GM21576 (cell line): ENCODE measurements at regions not wholly inside any gene's neighbourhood (a gene's known extent, or its start where the extent isn't known, plus 50 kb on each side); places are given as distances from the start of the nearest gene placed in this dataset.

Source experiments
- ATAC-seq: cut with Tn5 transposase; IDR thresholded peaks from one replicate; pipeline ENCODE4 v1.9.1; 2021; ENCODE audit warnings: mild to moderate bottlenecking, moderate library complexity; ENCODE audit not compliant: unreplicated experiment

DNA sequence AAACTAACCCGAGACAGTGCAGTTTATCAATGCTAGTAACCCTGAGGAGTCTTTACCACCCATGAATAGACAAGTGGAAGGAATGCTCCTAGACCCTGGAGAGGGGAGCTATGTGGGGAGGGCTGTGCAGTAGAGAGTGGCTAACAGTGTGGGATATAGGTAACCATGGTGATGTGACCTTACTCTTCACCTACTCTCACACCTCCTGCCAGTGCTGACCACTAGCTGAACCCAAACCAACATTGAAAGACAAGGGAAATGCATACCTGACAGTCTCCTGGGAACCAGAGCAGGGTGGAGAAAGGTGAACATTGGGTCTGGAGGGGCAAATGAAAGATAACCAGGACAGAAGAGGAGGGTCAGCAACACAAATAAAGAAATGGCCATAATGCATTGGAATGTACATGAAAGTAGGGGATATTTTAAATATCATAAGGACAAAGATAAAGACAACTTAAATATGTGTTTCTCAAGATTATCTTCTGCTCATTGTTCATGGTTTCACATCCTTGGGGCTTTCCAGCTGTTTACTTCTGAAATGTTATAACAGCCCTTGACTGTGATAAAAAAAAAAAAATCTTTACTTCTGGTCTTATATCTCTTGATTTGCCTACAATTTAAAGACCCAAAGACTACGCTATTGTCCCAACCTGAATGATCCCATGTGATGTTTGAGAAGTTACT lies 983.3 kb upstream of the TENM4 start:
- no peak for ATAC-seq

DNA sequence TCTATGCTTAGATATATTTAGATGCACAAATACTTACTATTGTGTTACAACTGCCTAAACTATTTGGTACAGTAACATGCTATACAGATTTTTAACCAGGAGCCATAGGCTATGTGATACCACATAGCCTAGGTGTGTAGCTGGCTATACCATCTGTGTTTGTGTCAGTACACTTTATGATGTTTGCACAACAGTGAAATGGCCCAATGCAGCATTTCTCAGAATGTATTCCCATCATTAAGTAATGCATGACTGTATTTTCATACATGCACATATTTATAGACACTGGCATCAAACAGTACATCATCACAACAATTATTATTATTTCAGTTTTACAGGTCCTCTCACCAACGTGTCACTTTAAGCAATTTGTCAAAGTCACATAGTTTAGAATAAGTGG lies 979.5 kb upstream of the TENM4 start:
- ATAC-seq: no peak

DNA sequence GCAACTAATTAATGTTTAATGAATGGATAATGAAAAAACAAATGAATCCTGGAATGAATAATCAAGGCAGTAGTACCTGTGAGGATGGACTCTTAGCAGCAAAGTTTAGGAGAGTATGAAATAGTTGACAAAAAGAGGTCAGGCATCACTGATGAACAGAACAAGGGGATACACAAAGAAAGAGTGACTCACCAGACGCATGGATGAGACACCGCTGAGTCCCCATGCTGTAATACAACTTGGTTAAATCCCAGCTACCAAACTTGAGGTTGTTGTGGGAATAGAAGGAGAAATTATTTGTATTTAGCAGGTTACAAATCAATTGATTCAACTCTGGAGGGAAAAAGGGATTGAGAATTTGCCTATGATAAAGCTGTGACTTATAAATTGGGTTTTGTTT lies 976.9 kb upstream of the TENM4 start:
- no peak for ATAC-seq

DNA sequence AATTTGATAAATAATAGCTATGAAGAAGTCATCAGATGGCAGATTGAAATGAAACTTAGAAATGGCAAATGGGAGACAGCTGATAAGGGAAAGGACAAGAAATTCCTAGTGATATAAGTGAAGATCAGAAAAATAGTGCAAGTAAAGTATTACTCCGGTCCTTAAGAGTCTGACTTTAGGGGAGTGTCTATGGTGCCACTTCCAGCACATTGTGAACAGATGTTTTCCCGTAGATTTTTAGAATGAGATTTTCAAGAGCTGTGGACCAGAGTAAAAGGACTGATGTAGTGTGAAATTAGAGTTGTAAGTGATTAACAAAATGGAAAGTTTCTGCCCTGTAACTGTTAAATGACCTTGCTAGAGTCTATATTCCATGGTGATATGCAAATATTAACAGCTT lies 974.8 kb upstream of the TENM4 start:
- ATAC-seq: no peak

DNA sequence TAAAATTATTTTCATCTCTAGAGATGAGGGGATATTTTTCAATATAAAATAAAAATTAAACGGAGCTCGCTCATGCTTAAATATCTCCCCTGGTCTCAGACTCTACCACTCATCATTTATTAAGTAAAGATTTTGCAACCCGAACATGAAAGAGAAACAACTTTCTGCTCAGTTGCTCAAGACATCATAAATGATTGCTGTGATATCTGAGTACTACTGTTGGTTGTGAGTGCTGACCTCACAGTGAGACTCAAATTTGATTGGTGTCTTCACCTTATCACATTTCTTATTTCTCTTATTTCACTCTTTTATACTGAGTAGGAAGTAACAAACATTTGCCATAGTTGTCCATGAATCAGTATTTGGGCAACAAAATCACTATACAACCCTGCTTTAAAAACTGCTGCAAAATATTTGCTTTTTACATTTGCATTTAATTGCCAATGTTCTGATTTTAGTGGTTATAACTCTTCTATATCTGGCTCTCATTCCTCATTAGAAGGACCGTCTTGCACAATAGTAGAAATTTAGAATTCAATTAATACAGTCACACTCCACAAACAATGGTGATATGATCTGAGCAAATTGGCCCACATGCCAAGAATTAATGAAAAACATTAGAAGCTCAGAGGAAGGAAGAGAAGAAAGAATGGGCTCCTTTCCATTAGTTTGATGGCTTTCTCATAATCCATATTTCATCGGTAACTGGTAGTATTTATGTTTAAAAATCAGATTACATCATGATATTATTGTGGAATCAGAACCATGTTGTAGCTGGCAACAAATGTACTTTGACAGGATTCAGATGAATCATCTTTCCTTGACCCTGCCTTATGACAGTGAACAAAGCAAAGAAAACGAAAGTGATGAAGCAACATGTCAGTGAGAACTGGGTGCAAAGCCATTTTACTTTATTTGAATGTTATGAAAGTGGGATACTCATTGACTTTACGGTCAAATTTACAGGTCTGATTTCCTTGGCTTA lies 973.6 kb upstream of the TENM4 start:
- ATAC-seq: no peak

DNA sequence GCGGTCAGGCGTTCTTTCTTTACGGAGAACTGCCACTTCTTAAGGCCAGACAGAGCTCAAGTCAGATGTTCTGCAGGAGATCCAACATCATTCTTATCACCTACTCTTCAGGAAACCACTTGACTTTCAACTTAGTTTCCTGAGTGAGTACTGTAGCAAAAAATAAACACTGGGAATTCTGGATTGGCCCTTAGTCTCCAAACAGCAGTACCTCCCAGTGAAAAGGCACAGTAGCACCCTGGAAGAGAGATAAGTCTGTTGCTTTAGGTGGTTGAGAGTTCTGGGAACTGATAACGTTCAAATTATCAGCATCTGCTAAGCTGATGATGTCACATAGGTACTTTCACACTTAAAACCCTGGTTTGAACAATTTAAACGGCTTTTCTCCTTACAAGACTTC lies 971.8 kb upstream of the TENM4 start:
- ATAC-seq: no peak

DNA sequence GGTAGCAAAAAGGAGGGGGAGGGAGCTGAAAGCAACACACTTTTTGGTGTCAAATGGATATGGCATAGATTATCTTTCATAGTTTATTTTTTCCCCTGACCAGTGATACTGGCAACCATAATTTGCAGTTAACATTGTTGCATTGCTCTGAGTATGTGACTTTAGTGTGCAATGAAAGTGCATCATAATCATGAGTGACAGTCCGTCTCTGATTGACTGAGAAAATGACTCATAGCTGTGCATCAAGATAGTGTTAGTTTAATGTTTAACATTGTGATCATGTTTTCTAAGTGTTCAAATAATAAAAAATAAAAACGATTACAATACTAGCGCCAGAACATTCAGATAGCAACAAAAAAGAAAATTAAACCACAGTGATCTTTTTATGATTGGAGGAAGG lies 952.4 kb upstream of the TENM4 start:
- no peak for ATAC-seq

DNA sequence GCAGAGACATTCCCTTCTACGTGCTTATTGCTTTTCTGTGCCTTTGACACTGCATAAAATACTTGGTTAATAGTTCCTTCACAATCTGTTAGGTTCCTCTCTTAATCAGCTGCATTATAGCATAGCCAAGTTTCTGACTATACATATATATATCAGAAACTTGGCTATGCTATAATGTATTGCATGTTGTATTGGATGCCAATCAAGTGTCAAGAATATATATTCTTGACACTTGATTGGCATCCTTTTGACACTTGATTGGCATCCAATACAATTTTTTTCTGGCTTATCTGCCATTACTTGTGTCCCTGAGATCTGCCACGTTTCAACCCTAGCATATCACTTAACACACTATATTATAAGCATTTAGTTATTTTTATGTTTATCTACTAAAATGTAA lies 949.7 kb upstream of the TENM4 start:
- no peak for ATAC-seq

DNA sequence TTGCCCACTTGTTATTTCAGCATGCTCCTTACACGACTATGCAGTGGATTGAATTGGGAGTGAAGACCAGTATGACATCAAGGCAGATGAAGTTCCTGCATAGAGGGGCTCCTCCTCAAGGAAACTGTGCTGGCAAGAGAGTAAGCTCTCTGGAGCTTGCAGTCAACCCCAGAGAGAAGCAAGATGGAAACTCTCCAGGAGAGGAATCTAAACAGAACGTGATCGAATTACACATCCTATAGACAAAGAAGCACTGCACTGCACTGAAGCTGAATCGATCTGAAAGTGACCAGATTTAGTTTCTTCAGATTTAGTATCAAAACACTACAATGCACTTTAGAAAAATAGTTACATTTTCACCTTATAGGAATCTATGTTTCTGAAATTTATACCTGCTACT lies 947.7 kb upstream of the TENM4 start:
- no peak for ATAC-seq

DNA sequence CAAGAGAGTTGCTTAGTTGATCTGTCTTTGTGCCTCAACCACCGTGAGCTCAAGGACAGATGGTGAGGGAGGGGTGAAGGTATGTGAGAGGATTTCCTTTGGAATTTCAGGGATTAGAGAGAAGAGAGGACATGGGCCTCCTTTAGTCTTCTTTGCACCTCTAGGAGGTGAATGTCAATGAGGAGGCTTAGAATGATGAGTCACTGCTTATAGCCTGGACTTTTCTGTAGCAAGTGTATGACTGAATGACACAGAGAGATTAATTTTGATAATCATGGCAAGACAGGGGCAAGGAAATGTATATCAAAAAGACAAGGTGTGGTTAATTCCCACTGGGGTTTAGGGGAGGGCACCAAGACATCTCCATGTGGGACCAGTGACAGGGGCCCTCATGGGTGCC lies 947.3 kb upstream of the TENM4 start:
- ATAC-seq: no peak

DNA sequence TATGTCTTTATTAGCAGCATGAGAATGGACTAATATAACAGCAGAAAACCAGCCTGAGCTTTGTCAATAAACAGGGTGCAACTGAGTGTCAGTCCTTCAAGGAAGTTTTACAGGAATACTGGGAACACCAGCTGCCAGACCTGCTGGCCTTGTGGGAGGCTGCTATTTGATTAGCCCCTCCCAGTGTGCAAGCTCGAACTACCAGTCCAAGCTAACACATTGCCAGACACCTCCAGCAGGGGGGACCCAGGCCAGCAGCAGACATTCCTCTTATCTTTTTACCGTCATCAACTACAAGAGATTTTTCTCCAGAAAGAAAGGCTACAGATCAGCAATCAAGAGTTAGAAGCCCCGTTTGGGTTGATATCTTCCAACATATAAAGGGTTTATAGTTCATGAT lies 942.8 kb upstream of the TENM4 start:
- no peak for ATAC-seq

DNA sequence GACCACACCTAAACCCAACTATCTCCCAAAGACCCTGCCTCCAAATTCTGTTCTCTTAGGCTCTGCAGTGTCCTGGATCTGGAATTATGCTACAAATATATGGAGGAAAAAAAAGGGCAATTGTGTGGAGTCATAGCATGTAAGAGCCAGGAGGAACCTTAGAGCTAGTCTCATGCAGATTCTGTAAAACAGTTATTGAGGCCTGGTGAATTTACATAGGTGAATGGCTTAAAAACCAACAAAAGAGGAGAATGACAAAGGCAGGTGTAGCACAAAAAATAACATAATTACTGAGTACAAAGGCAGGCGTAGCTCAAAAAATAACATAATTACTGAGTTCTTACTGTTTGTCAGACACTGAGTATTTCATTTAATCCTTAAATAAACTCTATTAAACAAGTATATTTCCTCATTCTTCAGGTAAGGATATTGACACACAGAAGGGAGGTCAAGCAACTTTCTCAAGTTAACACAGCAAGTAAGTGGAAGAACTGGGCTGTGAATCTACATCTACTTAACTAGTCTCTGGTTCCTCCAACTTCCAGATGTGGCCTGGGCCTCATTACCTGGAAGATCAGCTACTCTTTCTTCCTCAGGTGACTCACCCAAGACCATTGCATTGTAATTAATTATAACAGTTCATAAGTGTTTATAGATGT lies 938.9 kb upstream of the TENM4 start:
- no peak for ATAC-seq

DNA sequence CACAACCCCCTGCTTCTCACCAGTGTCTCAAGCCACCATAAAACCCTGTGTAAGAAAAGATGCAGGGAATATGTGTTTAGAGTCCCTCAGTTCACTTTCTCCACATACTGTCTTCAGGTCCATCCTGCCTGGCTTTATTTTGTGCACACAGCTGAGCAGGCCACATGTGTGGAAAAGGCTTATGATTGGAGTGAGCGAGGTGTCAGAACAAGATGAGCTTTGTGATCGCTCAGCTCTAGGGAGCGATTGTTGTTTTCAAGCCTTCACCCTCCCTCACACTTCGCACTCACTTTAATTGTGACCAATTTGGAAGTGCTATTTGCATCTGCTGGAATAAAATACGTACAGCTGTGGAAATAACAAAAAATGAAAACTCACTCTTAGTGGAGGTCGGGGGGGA lies 931.1 kb upstream of the TENM4 start:
- no peak for ATAC-seq

DNA sequence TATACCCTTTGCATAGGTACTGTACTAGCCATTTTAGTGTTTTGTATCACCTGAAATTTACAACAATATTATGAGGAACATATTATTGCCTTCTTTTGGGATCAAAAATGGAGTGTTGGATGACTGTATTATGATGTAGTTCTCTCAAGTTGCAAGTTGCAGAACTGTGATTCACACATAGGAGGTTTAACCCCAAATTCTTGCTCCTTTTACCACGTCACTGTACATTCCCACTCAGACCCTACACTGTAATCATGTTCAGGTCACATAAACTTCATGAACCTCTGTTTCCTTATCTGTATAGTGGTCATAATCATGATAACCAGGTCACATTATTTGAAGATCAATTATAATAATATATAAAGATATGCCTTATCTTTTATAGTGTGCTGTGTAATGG lies 925.1 kb upstream of the TENM4 start:
- no peak for ATAC-seq

DNA sequence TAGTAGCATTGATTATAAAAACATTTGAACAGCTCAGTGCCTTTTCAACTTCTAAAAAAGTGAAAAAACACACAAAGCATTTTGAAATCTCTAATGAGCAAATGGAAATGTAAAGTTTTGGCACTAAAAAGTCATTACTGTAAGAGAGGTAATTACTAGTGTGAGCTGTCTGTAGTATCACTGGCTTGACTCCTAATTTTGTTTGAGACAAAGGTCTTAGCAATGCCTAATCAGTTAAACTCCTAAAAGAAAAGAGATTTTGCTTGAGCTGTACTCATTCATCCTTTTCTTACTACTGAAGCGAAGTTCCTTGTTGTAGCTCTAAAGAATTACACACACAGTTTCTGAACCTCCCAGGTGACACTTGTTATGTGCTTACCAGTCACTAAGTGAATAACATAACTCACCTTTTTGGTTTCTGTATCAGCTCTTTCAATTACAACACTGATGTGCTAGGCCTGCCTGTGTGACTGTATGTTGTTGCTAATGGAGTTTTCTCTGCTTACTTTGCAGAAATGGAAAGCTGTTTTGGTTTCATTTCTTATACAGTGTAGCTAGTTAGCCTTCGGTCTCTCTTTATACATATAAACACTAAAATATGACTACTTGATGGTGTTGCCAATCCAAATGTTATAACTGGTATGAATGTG lies 924.4 kb upstream of the TENM4 start:
- no peak for ATAC-seq

DNA sequence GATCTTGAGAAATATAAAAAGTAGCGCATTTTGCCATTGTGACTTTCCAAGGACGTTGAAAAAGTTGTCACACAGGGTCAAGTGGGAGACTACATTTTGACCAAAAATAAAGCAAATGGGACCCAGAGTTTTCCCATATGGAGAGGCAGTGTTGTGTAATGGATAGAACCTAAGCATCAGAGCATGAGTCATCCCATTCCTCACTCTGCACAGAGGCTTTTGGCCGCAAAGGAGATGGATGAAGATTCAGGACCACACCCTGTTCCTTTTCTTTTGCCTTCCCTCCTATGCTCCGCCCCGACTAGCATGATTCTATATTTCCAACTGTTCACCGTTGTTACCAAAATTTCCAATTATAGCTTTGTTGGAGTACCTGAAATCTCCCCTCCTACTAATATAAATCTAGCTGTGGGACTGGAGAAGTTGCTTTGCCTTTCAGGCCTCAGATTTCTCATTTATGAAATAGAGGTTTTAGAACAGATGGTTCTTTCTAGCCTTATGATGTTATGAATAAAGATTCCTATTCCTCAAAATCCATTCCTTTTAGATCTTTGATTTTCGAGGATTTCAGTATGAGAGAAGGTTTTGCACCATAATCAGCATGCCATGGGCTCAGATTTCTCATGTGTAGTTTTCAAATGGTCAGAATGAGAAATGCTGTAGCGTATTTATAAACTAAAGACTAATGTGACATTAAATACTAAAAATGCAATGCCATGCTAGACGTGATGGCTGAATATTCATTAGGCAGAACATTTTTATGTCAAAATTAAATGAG lies 921.9 kb upstream of the TENM4 start:
- no peak for ATAC-seq

DNA sequence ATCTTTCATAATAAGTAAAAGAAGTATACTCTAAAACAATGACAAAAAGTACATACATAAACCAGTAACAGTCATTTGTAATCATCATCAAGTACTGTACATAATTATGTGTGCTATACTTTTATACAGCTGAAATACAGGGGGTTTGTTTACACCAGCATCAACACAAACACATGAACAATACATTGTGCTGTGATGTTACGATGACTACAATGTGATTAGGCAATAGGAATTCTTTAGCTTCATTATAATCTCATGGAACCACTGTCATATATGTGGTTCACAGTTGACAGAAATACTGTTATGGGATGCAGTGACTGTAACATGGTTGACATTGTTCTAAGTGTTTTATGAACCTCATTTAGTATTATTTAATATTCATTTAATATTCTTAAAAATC lies 914.4 kb upstream of the TENM4 start:
- ATAC-seq: no peak

DNA sequence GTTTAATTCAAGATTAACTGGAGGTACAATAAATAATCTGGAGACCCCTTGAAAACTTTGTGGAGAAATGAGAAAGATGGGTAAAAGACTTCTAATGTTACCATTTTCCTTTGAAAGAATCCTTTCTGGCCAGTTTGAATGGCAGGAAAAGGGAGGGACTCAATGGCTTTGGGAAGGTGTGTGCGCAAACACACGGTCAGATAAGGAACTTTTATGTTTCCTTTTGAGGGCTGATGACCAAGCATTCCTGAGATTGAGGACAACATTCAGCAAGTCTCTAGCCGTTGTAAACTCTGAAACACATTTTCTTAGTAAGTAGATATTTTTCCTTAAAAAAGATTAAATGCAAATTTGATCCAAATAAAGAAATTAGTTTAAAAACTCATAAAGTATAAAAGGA lies 909.7 kb upstream of the TENM4 start:
- no peak for ATAC-seq

DNA sequence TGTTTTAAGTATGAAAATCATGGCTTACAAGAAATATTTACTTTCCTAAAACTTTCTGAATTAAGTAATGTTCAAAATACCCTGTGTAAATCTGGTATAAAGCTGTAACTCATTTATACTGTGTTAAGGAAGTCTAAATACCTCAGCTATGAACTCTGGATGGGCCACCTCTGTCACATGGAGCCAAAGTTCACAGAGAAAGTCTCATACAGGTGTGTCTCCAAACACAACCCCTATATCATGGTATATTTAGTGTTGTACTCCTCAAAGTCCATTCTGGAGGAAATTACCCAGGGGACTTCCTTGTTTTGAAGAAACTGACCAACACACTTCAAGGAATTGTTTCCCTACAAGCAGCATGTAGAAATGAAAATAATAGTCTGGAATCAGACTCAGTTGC lies 909.2 kb upstream of the TENM4 start:
- no peak for ATAC-seq

DNA sequence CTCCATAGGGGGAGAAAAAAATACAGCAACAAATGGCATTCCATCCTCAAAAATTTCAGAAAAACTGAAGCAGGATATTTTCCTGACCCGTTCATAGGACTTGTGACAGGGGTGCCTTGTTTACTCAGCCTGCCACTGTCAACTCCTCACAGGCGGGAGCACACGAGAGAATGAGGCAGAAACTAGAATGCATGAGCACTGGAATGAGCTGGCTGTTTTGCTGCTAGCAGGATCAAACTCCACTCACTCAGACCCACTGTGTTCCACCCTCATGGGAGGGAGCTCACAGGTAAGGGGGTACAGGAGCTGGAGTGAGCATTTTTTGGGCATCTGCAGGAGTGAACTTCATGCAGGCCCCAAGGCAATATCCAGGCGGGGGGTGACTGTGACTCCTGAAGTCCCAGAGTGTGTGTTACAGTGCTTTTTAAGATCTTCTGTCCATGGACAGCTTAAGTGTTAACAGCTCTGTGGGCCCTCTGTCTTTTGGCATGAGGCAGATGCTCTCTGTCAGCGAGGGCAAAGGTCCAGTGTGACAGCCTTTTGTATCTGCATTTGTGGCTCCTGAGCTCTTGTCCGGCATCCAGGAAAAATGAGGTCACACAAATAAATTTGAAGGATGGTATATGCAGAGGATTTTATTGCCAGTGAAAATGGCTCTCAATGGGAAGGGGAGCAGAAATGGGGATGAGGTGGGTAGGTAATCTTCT lies 905.7 kb upstream of the TENM4 start:
- no peak for ATAC-seq
